ENCODE measurements at regions not wholly inside any gene's neighbourhood (a gene's known extent, or its start where the extent isn't known, plus 50 kb on each side); places are given as distances from the start of the nearest gene placed in this dataset.

DNA sequence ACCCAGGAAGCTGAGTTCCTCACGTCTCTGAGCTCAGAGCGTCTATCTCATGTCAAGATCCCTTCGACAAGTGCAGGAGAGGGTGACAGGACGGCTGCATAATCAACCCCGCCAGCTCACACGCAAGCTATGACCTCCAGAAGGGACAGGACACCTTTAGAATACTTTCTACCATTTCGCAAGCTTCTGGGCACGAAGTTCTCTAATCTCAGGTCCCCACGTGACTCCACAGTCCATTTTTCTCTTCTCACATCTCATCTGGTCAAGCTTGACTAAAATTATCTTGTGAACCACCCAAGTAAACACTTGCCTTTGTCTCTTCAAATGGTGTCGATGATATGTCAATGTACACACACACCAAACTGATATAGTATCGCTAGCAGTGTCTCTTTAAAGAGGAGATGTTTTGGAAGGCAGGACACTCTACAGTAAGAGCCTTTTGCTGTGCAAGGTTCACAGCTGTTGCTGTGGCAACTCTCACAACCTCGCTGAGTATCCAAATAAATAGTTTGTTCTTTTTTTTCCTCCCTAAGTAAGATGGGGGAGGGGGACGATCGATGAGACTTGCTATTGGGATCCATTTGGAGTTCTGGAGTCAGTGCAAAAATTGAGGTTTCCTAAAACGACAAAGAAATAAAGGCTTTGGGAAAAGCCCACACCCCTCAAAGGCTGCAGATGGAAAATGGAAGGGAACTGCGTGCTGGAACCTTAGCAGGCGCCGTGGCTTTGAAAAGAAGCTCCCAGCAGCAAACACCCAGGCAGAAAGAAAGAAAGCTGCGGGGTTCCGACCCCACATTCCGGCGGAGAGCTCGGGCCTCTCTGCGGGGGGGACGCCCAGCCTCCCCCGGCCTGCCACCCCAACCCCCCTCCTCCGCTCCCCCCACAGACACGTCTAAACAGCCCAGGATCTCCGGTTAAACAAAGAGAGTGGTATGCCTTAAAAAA lies 215.4 kb upstream of the UBASH3B start:
- Histone ChIP-seq H3K27me3 (replicated peaks; ENCODE audit: control insufficient read depth, insufficient read depth, low read length) (no peaks in the 10 kb centered on the region), H3K36me3 (ENCODE audit: control insufficient read depth, insufficient read depth, low read length, severe bottlenecking) (no peaks in the 10 kb centered on the region), H3K4me1 (ENCODE audit: control insufficient read depth, insufficient read depth, low read length) (peaks cover 19% of the 10 kb centered on the region), H3K4me3 (ENCODE audit: low read length) (peak overlapping the region; percentile 86), H3K9ac (ENCODE audit: low read length) (peak overlapping the region; percentile 84), H3K9me3 (ENCODE audit: control insufficient read depth, low read length) (no peaks in the 10 kb centered on the region)
- peak; percentile 53 for DNase-seq (ENCODE audit: low read depth)

DNA sequence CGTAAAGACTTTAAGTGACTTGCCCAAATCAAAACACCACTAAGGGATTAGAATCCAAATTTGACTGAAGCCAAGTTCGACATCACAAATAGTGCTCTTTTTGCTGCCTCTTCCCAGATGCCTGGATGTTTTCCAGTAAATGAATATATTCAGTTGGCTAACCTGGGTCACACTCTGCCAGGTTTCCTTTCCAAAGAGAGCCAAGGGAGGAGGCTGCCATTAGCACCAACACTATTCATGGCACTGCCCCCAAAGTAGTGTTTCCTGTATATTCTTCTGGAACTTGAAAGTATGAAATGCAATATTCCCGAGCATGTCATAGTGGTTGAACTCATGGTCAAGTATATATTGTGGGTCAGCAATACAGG lies 219.3 kb upstream of the UBASH3B start:
- Histone ChIP-seq H3K4me1 (ENCODE audit: control insufficient read depth, insufficient read depth, low read length) (peaks cover 14% of the 10 kb centered on the region), H3K9me3 (ENCODE audit: control insufficient read depth, low read length) (no peaks in the 10 kb centered on the region)

DNA sequence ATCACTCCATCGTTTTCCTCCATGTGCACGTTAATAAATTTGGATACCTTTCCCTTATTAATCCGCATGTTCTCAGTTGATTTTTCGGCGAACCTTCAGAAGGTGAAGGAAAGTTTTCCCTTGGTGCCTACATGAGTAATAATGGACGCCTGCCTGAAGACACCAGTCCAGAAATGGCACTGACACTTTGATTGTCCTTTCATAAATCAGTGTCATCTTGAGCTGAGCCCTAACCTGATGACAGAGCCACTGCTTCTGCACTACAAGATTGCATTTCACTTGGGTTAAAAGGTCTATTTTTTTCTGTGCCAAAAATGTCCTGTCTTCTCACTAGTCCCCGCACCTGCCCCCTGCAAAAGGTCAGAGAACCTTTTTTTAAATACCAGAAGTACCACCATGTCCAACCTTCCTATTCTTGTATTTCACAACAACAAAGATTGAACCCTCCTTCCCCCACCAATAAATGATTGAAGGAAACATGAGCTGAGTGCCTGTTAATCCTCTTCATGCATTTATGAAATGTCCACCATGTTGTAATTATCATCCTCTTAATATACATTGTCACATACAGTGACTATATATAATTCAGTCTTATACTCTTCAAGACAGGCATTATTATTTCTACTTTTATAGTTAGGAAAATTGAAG lies 219.9 kb upstream of the UBASH3B start:
- Histone ChIP-seq H3K4me3 (ENCODE audit: low read length) (no peak overlapping the region), H3K9ac (ENCODE audit: low read length) (no peak overlapping the region), H3K4me1 (ENCODE audit: control insufficient read depth, insufficient read depth, low read length) (peaks cover 12% of the 10 kb centered on the region), H3K36me3 (ENCODE audit: control insufficient read depth, insufficient read depth, low read length, severe bottlenecking) (no peaks in the 10 kb centered on the region), H3K9me3 (ENCODE audit: control insufficient read depth, low read length) (no peaks in the 10 kb centered on the region), H3K27me3 (replicated peaks; ENCODE audit: control insufficient read depth, insufficient read depth, low read length) (no peaks in the 10 kb centered on the region)
- DNase-seq (ENCODE audit: low read depth), result no peak

More for the DNA sequence above, 219.3 kb upstream of the UBASH3B start:
- H3K9ac ChIP-seq (ENCODE audit: low read length), result no peak overlapping the region
- DNase-seq (ENCODE audit: low read depth), result no peak
- no peak overlapping the region for H3K4me3 ChIP-seq (ENCODE audit: low read length)
- no peaks in the 10 kb centered on the region for H3K27me3 ChIP-seq (replicated peaks; ENCODE audit: control insufficient read depth, insufficient read depth, low read length)
- H3K36me3 ChIP-seq (ENCODE audit: control insufficient read depth, insufficient read depth, low read length, severe bottlenecking), result no peaks in the 10 kb centered on the region

DNA sequence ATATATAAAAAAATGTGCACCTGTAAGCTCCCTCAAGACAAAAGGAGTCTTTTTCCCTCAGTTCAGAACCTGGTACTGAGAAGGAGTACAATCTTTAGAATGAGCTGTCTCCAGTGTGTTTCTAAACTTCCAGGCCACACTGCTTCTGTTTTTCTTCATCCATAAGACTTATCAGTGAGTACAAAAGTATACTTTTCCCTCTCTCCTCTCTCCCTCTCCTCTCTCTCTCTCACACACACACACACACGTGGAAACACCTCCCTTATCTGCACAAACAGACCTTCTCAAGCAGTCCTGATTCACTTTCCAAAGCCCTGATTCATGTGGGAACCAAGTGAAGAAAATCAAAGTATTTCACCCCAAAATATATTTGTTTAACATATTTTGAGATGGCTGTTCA lies 220.7 kb upstream of the UBASH3B start:
- Histone ChIP-seq H3K27me3 (replicated peaks; ENCODE audit: control insufficient read depth, insufficient read depth, low read length) (no peaks in the 10 kb centered on the region), H3K9me3 (ENCODE audit: control insufficient read depth, low read length) (no peaks in the 10 kb centered on the region), H3K9ac (ENCODE audit: low read length) (no peak overlapping the region), H3K4me3 (ENCODE audit: low read length) (no peak overlapping the region), H3K36me3 (ENCODE audit: control insufficient read depth, insufficient read depth, low read length, severe bottlenecking) (no peaks in the 10 kb centered on the region), H3K4me1 (ENCODE audit: control insufficient read depth, insufficient read depth, low read length) (peaks cover 9% of the 10 kb centered on the region)
- DNase-seq (ENCODE audit: low read depth), result no peak

DNA sequence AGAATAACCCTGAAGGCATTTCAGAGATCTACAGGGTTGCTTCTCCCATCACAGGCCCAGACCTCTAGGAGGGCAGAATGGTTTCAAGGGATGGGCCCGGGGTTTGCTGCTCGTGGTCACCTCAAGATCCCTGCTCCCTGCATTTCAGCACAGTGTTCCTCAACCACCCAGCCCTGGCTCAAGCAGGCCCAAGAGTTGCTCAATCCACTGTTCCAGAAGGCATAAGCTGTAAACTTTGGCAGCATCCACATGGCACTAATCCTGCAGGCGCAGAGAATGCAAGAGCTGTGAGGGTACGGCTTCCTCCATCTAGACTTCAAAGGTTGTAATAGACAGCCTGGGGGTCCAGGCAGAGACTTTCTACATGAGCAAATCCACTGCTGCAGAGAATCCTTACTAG lies 225.0 kb upstream of the UBASH3B start:
- Histone ChIP-seq H3K4me1 (ENCODE audit: control insufficient read depth, insufficient read depth, low read length) (no peaks in the 10 kb centered on the region), H3K9ac (ENCODE audit: low read length) (no peak overlapping the region), H3K4me3 (ENCODE audit: low read length) (no peak overlapping the region), H3K27me3 (replicated peaks; ENCODE audit: control insufficient read depth, insufficient read depth, low read length) (peaks cover 3% of the 10 kb centered on the region), H3K36me3 (ENCODE audit: control insufficient read depth, insufficient read depth, low read length, severe bottlenecking) (no peaks in the 10 kb centered on the region), H3K9me3 (ENCODE audit: control insufficient read depth, low read length) (no peaks in the 10 kb centered on the region)
- DNase-seq (ENCODE audit: low read depth), result no peak

DNA sequence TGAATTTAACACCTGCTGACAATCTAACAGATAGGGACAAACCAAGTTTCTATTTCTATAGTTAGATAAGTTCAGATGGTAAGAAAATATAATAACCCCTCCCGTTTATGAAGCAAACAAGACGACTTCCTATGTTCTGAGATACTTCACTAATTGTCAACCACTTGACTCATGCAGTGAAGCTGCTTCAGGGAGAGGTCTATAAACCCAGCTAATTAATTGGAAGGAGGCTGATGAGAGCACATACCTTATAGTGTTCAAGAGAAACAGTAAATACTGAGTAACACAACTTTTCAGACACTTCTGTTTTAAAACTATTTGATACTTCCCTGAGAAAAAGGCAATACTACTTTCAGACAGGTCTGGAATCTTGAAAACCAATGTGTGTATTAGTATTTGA lies 229.4 kb upstream of the UBASH3B start:
- Histone ChIP-seq H3K4me3 (ENCODE audit: low read length) (no peak overlapping the region), H3K9ac (ENCODE audit: low read length) (no peak overlapping the region), H3K4me1 (ENCODE audit: control insufficient read depth, insufficient read depth, low read length) (no peaks in the 10 kb centered on the region), H3K36me3 (ENCODE audit: control insufficient read depth, insufficient read depth, low read length, severe bottlenecking) (no peaks in the 10 kb centered on the region), H3K9me3 (ENCODE audit: control insufficient read depth, low read length) (no peaks in the 10 kb centered on the region), H3K27me3 (replicated peaks; ENCODE audit: control insufficient read depth, insufficient read depth, low read length) (peaks cover 3% of the 10 kb centered on the region)
- DNase-seq (ENCODE audit: low read depth), result no peak

DNA sequence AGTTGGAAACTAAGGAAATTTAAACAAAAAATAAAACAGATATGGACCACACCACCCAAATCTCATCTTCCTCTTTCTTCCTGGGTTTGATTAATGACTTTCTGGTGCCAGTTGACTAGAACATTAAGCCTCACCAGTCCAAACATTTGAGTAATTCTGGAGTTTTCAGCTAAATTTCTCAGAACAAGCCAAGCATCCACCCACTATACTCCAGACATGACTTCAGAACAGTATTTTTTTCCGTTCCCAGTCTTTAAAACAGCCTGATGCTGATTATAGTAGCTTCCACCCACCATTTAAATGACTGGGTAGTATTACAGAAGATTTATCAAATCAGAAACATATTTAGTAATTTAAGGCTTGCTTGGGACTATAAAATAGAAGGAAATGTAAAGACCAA lies 230.9 kb upstream of the UBASH3B start:
- peak; percentile 14 for DNase-seq (ENCODE audit: low read depth)

DNA sequence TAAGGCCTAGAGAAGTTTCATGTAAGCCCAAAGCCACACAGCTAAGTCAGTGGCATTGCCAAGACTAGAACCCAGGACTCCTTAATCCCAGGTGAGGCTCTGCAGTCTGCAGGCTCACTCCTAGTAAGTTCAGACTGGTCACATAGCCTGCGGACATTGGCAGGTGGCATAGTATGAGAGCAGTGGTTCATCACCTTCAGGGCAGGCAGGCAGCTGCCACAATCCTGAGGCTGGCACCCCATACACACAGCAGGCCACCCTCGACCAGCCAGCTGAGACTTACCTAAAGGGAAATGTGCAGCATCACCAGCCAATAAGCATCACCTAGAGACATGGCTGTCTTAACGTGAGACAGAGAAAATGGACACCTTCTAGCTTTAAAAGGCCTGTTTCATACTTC lies 231.6 kb upstream of the UBASH3B start:
- DNase-seq (ENCODE audit: low read depth), result no peak
- peaks cover 3% of the 10 kb centered on the region for H3K27me3 ChIP-seq (replicated peaks; ENCODE audit: control insufficient read depth, insufficient read depth, low read length)
- H3K9me3 ChIP-seq (ENCODE audit: control insufficient read depth, low read length), result no peaks in the 10 kb centered on the region

More for the DNA sequence above, 230.9 kb upstream of the UBASH3B start:
- H3K9ac ChIP-seq (ENCODE audit: low read length), result no peak overlapping the region
- H3K27me3 ChIP-seq (replicated peaks; ENCODE audit: control insufficient read depth, insufficient read depth, low read length), result peaks cover 3% of the 10 kb centered on the region
- no peaks in the 10 kb centered on the region for H3K36me3 ChIP-seq (ENCODE audit: control insufficient read depth, insufficient read depth, low read length, severe bottlenecking)
- H3K9me3 ChIP-seq (ENCODE audit: control insufficient read depth, low read length), result no peaks in the 10 kb centered on the region
- no peaks in the 10 kb centered on the region for H3K4me1 ChIP-seq (ENCODE audit: control insufficient read depth, insufficient read depth, low read length)
- H3K4me3 ChIP-seq (ENCODE audit: low read length), result no peak overlapping the region

DNA sequence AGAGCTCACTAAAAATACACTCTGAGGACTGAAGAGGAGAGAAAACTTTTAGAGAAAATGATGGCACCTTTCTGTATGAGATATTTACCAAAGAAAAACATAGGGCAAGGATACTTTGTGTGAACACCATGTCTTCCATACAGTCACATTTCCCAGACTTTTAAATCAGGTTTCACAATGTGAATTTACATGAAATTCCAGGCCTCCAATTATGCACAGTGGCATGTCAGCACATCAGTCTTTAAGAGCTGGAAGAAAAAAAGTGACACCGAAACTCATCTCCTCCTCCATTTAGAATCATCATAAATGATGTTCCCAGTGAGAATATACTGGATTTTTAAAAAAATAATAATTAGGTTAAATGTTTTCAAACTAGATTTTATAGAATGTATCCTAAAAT lies 232.2 kb upstream of the UBASH3B start:
- Histone ChIP-seq H3K27me3 (replicated peaks; ENCODE audit: control insufficient read depth, insufficient read depth, low read length) (peaks cover 3% of the 10 kb centered on the region), H3K4me3 (ENCODE audit: low read length) (no peak overlapping the region)
- DNase-seq (ENCODE audit: low read depth), result no peak

More for the DNA sequence above, 231.6 kb upstream of the UBASH3B start:
- no peak overlapping the region for H3K9ac ChIP-seq (ENCODE audit: low read length)
- no peaks in the 10 kb centered on the region for H3K36me3 ChIP-seq (ENCODE audit: control insufficient read depth, insufficient read depth, low read length, severe bottlenecking)
- no peak overlapping the region for H3K4me3 ChIP-seq (ENCODE audit: low read length)
- H3K4me1 ChIP-seq (ENCODE audit: control insufficient read depth, insufficient read depth, low read length), result no peaks in the 10 kb centered on the region

DNA sequence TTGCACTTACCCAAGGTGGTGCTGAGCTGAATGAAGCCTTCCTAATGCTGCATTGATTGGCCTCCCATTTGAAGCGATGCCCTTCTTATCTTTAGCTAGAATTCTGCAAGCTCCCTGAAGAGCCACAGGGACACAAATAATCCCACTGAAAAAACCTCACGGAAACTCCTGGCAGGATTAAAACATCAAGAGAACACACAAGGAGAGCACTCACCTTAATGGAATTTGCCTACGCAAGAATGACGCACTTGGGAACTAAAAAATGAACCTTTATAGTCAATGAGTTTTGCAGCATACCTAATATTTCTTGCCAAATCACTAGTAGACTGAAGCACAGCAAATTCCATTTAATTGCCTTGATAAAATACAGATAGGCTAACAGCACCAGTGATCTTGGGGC lies 232.8 kb upstream of the UBASH3B start:
- H3K27me3 ChIP-seq (replicated peaks; ENCODE audit: control insufficient read depth, insufficient read depth, low read length), result peaks cover 3% of the 10 kb centered on the region

More for the DNA sequence above, 232.2 kb upstream of the UBASH3B start:
- Histone ChIP-seq H3K36me3 (ENCODE audit: control insufficient read depth, insufficient read depth, low read length, severe bottlenecking) (no peaks in the 10 kb centered on the region), H3K9ac (ENCODE audit: low read length) (no peak overlapping the region), H3K9me3 (ENCODE audit: control insufficient read depth, low read length) (no peaks in the 10 kb centered on the region), H3K4me1 (ENCODE audit: control insufficient read depth, insufficient read depth, low read length) (no peaks in the 10 kb centered on the region)

DNA sequence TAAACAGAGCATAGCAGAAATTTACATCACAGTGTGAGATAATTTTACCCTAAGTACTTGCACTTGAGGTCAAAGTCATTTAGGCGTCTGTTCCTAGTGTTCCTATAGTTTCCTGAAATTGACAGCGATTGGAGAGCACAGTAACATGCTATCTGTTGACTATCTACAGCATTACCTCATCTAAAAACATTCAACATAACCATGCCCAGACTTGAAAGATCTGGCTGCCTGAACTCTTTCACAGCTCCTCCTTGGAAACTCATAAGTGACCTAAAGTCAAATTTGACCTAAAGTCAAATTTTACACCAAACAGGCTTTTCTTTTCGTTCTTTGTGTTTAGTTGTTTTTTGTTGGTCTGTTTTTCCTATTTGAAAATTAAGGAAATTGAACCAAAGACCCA lies 233.8 kb upstream of the UBASH3B start:
- peaks cover under 1% of the 10 kb centered on the region for H3K27me3 ChIP-seq (replicated peaks; ENCODE audit: control insufficient read depth, insufficient read depth, low read length)
- no peak overlapping the region for H3K4me3 ChIP-seq (ENCODE audit: low read length)
- H3K9me3 ChIP-seq (ENCODE audit: control insufficient read depth, low read length), result no peaks in the 10 kb centered on the region
- H3K9ac ChIP-seq (ENCODE audit: low read length), result no peak overlapping the region
- DNase-seq (ENCODE audit: low read depth), result no peak
- no peaks in the 10 kb centered on the region for H3K4me1 ChIP-seq (ENCODE audit: control insufficient read depth, insufficient read depth, low read length)
- H3K36me3 ChIP-seq (ENCODE audit: control insufficient read depth, insufficient read depth, low read length, severe bottlenecking), result no peaks in the 10 kb centered on the region

More for the DNA sequence above, 232.8 kb upstream of the UBASH3B start:
- Histone ChIP-seq H3K4me1 (ENCODE audit: control insufficient read depth, insufficient read depth, low read length) (no peaks in the 10 kb centered on the region), H3K36me3 (ENCODE audit: control insufficient read depth, insufficient read depth, low read length, severe bottlenecking) (no peaks in the 10 kb centered on the region), H3K4me3 (ENCODE audit: low read length) (no peak overlapping the region), H3K9me3 (ENCODE audit: control insufficient read depth, low read length) (no peaks in the 10 kb centered on the region), H3K9ac (ENCODE audit: low read length) (no peak overlapping the region)
- no peak for DNase-seq (ENCODE audit: low read depth)

Measured in adipocyte (in vitro differentiated cells).